UCSD-AML1 (cell line): ENCODE measurements at regions not wholly inside any gene's neighbourhood (a gene's known extent, or its start where the extent isn't known, plus 50 kb on each side); places are given as distances from the start of the nearest gene placed in this dataset.
A peak's percentile ranks its signal among the peaks of the same experiment; 100 is the strongest.
"Not testable (repeated sequence)": the region's sequence is repeated elsewhere in the genome, so short reads cannot be mapped to it uniquely, and the experiment has no call there.

Experiments used
- DNase-seq: peaks from one replicate; lab custom pipeline; 2025; ENCODE audit not compliant: unreplicated experiment; lab: John Stamatoyannopoulos, UW

DNA sequence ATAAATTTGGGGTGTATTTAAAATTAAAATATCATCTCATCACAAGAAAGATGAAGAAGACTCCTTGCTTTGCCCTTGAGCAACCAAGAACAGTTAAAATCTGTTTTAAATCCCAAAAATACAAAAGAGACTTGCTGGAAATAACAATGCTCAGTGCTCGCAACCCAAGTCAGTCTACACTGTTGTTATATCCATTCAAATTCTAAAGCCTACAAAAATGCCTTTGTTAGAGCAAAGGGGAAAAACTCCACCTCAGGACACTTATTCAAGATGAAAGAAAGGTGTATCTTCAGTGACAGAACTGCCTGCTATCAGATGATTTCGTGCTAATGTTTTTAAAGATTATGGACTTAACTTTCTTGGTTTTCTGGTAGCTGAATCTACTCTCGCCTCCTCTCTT, 111.9 kb upstream of the TANK start:
- no peak for DNase-seq

DNA sequence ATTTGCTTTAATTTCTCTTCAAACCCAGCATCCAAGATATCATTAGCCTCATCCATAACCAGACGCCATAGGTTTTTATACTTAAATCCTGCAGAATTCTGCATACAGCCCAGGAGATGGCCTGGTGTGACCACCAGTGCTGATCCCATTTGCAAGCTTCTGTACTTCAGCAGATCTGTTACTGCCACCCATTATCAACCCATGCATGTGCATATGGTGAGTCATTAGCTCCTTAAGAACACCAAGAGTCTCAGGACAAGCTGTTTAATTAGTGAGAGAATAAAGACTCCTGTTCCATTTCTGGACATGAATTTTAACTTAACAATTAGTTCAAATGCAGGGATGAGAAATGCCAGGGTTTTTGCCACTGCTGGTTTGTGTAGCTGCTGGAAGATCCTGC, 110.7 kb upstream of the TANK start:
- DNase-seq, result no peak

DNA sequence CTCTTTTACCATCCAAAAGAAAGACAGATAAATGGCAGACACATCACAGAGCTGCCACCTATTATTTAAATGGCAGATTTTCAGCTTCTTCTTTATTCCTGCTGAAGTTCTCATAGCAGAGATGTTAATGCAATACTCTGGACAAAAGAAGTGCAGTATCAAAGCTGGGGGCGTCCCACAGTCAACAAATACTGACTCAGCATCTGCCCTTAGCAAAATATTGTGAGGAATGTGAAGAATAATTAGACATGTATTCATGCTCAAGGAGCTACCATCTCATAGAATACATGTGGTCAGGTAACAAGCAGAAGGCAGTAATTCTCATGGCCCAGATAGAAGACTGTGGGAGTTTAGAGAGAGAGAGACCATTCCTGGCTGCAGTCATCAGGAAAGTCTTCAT, 108.0 kb upstream of the TANK start:
- DNase-seq, result no peak

DNA sequence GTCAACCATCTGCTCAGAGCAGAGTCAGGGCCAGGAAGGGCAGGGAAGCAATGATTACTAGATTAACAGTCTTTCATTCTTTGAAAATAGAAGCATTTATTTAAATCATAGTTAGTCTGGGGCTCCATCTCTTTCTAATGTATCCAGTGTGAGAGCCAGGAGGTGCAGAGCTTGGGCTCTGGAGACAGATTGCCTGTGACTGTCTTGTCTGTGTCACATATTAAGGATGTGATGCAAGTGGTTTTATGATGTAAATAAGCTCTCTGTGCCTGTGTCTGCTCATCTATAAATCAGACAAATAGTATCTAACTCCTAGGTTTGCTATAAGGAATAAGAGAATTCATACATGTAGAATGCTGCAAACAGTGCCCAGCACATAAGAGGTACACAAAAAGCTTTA, 104.9 kb upstream of the TANK start:
- no peak for DNase-seq

DNA sequence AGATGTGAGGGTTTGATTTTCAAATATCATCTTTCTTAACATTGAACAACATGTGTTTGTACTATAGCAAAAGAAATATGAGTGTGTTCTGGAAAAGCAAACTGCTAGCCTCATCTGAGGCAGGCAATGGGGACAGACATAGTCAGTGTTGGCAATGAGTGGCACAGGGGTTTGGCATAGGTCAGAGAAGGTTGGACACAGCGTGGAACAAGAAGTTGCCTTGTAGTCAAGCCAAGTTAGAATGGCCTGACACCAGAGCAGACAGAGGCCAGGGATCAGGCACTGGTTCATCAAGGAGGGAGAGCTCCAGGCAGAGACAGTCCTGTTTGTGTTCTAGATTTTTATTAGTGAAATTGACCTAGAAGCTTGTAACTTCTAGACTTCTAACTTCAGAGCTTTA, 100.8 kb upstream of the TANK start:
- DNase-seq, result no peak

DNA sequence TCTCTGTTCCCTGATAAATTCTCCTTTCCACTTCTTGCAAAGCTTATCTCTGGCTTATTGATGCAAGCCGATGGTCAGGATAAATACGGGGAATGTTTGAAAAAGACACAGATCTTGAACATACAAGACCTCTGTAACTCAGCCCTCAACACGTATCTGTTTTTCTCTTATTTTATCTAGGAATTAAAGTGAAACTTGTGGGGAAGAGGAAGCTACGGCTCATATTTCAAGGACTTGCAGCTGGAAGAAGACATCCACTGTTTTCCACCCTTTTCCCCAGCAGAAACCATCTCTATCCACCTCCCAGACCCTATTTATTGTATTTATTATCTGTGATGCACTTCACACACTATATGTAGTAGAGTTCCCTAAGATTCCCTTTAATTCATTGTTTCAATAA, 98.4 kb upstream of the TANK start:
- no peak for DNase-seq

DNA sequence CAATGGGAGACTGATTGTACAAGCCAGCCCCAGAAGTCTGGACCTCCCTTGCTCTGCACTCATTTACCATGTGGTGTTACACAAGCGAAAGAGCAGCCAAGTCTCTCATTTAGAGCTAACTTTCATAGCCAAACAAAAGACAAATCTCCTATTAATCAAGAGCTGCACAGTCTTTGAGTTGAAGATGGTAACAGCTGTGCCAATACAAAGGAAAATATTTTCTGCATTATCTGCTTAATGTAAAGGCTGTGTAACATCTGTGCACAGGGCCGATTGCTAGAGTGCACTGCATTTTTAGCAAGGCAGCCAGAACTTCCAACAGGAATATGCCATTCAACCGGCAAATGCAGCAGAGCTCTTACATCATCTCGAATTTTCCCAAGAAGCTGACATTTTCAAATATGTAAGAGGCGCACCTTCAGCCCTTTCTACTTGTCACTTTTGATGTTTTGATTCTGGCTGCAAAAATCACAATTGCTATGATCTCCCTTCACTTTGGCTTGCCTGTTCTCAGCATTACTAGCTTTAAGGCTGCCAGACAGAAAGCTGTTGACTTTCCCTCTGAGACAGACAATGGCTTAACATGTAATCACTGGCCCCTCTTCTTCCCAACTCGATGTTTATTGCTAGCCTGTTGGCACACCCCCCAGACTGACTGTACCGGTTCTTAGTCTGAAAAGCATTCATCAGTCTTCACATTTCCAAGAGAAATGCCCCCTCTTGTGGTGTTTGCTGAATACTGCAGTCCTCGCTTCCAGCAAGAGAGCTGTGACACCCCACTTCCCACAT, 96.9 kb upstream of the TANK start:
- peak; percentile 33 for DNase-seq

DNA sequence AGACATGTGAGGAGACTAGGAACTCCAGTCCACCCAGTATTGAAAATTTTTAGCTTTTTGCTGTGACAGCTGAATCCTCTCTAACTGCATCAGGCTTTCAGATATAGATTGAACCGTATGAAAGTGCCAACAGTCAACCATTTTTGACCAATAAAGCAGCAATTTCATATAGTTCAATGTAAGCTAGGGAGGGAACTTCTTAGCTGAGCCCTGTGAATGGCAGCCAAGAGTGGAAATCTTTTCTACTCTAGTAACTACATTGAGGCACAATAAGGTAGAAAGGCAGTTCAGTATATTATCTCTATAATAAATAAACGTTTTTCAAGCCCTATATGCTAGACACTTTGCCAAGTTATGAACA, 96.3 kb upstream of the TANK start:
- no peak for DNase-seq

DNA sequence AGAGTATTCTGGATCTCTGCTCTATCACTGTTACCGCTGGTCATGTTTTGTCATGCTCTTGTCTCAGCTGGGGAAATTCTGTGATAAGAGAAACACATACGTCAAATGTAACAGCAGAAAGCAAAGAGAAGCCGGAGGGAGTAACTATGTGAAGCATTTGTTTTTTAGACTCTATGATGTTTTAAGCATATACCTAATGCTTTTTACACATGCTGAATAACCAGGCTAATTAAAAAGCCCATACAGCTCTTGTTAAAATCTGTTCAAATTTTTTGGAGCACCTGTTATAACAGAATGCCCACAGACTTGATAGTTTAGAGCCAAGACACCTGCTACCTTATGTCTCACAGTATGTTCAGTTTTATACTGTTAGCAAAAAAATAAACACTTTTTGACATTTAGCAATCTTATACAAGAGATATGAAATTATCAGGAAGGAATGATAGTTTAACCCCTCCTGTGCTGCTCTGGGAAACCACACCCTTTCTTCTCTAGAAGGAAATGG, 92.3 kb upstream of the TANK start:
- no peak for DNase-seq

DNA sequence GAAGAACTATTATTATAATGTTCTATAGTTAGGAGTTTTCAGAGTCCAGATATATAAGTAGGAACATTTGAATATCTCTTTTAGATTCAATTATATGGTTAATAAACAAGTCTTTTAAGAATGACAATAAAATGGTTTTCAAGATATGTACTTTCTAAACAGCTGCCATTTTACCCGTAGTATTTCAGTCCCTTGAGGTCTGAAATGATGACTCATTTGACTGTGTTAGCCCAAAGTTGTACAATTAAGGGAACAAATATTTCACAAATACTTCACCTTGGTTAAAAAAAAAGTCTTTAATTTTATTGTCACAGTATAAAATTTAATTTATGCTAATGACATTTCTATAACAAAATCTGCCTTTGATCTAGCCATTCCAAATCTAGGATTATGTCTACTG, 91.6 kb upstream of the TANK start:
- DNase-seq, result no peak

DNA sequence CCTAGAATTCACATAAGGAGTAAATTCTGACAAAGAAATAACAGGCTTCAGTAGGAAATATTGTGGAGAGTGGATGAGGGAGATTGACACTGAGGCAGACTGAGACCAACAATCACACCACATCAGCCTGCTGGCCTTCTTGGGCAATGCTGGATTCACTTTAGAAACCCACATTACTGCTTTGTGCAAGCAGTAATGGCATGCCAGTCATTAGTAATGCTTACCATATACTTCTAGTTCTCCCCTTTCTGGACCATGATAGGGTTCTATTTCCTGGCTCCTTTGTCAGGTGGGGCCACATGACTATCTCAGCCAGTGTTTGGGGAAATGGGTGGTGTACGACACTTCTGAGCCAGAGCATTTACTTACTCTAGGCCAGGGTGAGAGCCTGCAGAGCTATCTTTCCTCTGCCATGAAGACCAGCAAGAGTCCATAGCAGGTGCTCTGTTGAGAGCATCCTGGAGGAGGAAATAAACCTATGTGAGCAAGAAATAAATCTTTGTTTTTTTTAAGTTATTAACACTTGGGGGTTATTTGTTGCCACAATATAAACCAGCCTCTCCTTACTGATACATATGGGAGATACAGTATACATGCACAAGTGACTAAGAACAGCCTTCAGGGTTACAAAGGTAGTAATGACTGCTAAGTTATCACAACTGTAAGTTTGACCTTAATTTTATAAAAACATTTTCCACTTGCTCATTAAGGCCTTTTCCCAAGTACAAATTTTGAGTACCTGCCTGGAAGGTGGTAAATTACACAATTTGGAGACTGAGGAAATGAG, 89.3 kb upstream of the TANK start:
- DNase-seq, result no peak

DNA sequence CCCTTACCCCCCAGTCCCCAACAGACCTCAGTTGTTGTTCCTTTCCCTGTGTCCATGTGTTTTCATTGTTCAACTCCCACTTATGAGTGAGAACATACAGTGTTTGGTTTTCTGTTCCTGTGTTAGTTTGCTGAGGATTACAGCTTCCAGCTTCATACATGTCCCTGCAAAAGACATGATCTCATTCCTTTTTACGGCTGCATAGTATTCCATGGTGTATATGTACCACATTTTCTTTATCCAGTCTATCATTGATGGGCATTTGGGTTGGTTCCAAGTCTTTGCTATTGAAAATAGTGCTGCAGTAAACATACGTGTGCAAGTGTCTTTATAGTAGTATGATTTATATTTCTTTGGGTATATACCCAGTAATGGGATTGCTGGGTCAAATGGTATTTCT, 87.8 kb upstream of the TANK start:
- not testable (repeated sequence) for DNase-seq

DNA sequence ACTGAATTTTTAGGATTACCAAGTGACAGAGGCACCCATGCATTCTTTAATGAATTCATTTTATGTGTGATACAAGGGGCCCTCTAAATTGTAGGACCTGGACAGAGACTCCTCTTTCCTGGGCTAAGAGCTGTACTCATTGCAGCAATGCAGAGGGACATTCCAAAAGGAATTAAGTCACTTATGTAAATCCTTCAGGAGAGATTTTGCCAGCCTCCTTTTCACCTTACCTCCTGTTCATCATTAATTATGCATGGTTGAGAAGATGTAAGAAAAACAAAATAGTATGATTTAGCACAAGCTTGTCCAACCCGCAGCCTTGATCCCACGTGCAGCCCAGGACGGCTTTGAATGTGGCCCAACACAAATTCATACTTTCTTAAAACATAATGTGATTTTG, 84.5 kb upstream of the TANK start:
- no peak for DNase-seq

DNA sequence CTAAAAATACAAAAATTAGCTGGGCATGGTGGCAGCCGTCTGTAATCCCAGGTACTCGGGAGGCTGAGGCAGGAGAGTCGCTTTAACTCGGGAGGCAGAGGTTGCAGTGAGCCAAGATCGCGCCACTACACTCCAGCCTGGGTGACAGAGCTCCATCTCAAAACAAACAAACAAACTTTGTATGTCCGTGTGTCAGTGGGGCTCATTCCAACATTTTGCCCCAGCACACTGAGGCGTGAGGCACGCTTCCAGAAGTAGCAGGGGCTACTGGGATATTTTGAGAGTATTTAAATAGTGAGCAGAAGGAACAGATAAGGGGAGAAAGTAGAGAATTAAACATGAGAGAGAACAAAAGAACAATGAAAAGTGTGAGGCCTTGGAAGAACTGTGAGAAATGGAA, 83.3 kb upstream of the TANK start:
- DNase-seq, result peak; percentile 13

DNA sequence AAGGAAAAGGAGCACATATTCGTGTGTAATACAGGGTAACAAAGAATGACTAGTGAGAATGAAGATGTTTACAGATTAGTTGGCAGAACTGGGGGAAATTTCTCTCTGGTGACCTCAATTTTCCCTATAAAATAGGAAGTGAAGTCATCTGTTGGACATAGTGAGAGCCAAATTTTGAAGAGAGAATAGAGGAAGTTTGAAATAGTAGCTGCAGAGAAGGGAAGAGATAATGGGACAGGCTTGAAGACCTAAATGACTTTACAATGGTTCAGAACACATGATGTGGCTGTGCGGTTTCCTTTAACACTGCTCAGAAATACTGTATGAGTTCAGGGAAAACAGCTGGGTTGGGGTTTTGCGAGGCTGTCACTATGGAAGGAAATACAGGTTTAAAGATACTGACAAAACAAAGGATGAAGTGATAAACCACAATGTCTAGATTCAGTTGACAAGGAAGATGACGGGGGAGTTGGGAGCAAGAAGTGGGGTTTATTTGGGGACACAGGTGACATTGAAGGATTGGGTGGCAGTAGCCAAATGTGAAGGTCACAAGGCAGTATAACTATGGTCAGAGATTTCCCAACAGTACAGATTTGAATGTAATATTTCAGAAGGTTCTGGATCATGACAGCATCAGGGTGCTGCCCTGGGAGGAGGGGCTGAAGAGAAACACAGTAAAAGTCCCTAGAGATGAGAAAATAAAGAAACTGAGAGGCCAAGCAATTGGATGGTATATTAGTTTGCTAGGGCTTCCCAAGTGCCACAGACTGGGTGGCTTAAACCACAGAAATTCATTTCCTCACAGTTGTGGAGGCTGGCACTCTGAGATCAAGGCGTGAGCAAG, 82.6 kb upstream of the TANK start:
- DNase-seq, result peak; percentile 75

DNA sequence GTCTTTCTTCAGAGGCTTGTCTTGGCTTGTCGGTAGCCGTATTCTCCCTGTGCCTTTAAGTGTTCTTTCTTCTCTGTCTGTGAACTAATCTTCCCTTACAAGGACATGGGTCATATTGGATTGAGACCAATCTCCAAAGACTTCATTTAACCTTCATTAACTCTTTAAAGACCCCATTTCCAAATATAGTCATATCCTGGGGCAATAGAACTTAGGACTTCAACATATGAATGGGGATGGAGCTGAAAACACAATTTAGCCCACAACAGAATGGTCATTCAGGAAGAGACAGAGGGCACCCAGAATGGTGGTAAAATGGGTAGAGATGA, 82.1 kb upstream of the TANK start:
- no peak for DNase-seq

DNA sequence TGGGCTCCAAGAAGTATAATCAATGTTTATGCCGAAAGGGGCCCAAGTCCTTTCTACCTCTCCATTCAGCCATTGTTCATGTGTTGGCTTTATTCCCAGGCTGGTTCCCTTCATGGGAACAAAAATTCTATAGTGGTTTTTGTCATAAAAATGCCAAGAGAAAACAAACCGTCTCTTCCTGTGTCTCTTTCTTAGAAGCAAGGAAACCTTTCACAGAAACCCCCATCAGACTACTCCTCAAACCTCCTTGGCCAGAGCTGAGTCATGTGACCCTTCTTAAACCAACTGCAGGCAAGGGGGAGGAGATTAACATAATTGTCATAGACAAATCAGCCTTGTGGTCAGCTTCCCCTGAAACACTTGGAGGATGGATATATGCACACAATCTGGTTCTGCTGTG, 75.1 kb upstream of the TANK start:
- no peak for DNase-seq

DNA sequence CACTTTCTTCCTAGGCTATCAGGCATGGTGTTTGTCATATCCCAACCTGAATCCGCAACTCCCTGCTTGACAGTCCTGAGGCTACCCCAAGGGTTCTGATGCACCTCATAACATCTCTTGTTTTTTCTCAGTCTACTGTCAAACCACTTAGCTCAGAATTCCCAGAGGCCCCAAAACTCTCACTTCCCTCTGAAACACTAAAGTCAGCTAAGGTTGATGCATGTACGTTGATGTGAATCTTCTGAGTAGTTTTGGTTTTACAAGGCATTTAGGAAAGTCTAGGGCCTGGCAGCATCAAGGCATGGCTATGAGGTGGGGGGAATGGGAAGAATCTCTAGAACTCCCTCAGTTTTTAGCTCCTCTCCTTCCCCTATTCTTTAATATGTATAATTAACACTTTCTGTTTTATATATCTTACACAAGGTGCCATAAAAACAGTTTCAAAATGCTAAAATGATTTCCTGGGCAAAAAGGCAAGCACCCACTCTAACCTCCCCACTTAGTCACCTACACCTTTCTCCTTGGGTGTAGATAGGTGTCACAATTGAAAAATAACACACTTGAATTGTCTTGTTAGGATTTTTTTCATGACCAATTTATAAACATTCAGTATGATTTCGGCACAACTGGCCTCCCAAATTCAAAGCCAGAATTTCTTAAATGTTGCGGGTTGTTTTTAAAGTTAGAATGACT, 71.4 kb upstream of the TANK start:
- no peak for DNase-seq

DNA sequence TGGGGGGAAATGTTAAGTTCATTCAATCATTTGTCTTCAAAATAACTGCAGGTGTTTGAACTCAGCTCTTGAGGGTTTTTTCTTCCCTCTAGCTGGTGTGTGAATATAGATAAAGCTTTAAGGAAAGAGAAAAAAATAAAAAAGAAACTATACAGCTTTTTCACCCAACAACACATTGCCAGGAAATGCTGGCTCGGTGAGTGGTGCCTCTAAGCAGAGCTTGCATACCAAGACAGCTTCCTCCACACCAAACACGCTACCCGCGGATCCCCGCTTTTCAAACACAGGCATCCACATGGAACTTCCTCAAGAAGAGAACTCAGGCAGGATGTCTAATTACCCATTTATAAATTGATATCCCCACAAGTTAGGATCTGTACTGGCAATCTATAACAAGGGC, 69.8 kb upstream of the TANK start:
- DNase-seq, result peak; percentile 64

DNA sequence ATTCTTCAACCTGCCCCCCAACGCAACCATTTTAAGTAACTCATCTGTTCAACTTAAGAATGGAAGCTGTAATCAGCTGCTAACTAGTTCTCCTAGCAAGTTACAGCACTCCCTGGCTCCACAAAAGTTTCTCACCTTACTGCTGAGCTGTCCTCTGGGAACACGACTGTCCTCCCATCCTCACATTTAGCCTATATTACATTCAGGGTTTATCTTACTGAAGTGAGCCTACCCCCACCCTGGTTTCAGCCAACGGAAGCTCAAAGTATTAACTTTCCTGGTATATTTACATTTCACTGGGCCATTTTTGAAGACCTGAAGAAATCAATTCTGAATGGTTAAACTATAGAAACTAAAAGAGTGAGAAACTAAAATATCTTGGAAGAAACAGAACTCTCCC, 64.9 kb upstream of the TANK start:
- no peak for DNase-seq

DNA sequence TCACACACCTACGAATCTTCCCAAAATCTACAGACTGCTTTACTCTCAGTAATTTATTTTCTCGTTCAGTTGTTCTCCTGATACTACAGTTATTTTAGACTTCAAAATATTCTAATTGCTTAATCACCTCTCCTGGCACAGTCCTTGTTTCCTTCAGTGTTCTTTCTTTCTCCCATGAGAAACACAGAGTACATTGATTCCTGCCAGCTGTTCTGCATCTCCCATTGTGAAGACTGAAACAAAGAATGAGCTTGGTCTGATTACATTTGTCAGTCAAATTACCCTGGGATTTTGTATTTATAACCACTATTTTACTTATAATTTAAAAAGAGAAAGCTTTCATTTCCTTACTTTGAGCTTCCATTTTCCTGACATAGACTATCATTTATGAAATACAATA, 63.9 kb upstream of the TANK start:
- DNase-seq, result no peak
